Hippocampal formation (tissue), 2 donors: ENCODE measurements at regions not wholly inside any gene's neighbourhood (a gene's known extent, or its start where the extent isn't known, plus 50 kb on each side); places are given as distances from the start of the nearest gene placed in this dataset.

Experiments
- DNase-seq, 2 donors: peaks; one replicate each; lab custom pipeline; 2025; lab: John Stamatoyannopoulos, UW

GRCh38 chr14:98819132-98819866 lies 452.7 kb downstream of the BCL11B start:
- DNase-seq, result no peak

- no peak for DNase-seq
These were observed 452.2 kb downstream of the BCL11B start for GRCh38 chr14:98819867-98820206.

GRCh38 chr14:98822917-98823316 lies 449.1 kb downstream of the BCL11B start:
- no peak for DNase-seq

- no peak for DNase-seq
These were observed 445.4 kb downstream of the BCL11B start for GRCh38 chr14:98826618-98827017.

GRCh38 chr14:98834119-98834518 lies 437.9 kb downstream of the BCL11B start:
- no peak for DNase-seq

GRCh38 chr14:98835051-98835824 lies 436.8 kb downstream of the BCL11B start:
- DNase-seq, result no peak

- no peak for DNase-seq
These were observed 436.2 kb downstream of the BCL11B start for GRCh38 chr14:98835825-98836100.

- DNase-seq, result no peak
These were observed 431.9 kb downstream of the BCL11B start for GRCh38 chr14:98840091-98840490.

GRCh38 chr14:98840511-98840910 lies 431.5 kb downstream of the BCL11B start:
- no peak for DNase-seq

- DNase-seq, result no peak
These were observed 427.5 kb downstream of the BCL11B start for GRCh38 chr14:98844456-98844855.

GRCh38 chr14:98847521-98848468 lies 424.2 kb downstream of the BCL11B start:
- no peak for DNase-seq

- no peak for DNase-seq
These were observed 418.8 kb downstream of the BCL11B start for GRCh38 chr14:98853063-98853729.

- DNase-seq, result no peak
These were observed 415.9 kb downstream of the BCL11B start for GRCh38 chr14:98855926-98856715.

GRCh38 chr14:98858158-98858557 lies 413.8 kb downstream of the BCL11B start:
- no peak for DNase-seq

- no peak for DNase-seq
These were observed 413.4 kb downstream of the BCL11B start for GRCh38 chr14:98858561-98858960.

- no peak for DNase-seq
These were observed 412.7 kb downstream of the BCL11B start for GRCh38 chr14:98859301-98859700.

GRCh38 chr14:98864211-98864610 lies 407.8 kb downstream of the BCL11B start:
- DNase-seq, result no peak

GRCh38 chr14:98867146-98867545 lies 404.9 kb downstream of the BCL11B start:
- no peak for DNase-seq

GRCh38 chr14:98867726-98868125 lies 404.3 kb downstream of the BCL11B start:
- DNase-seq, result no peak

GRCh38 chr14:98868866-98869265 lies 403.1 kb downstream of the BCL11B start:
- DNase-seq, result no peak

- DNase-seq, result no peak
These were observed 400.2 kb downstream of the BCL11B start for GRCh38 chr14:98871796-98872195.
